ENCODE measurements at regions not wholly inside any gene's neighbourhood (a gene's known extent, or its start where the extent isn't known, plus 50 kb on each side); places are given as distances from the start of the nearest gene placed in this dataset.
"Not testable (repeated sequence)": the region's sequence is repeated elsewhere in the genome, so short reads cannot be mapped to it uniquely, and the experiment has no call there.

- H3K27me3 ChIP-seq (ENCODE audit: control insufficient read depth, extremely low read depth, insufficient read depth, low read length); H3K4me2 ChIP-seq (ENCODE audit: control insufficient read depth, extremely low read depth, insufficient read depth, low read depth, low read length); DNase-seq (ENCODE audit: low read depth, low spot score); H3K9me3 ChIP-seq (ENCODE audit: control insufficient read depth, low read depth, low read length); dilution Hi-C loops (cut with MboI; ENCODE audit: extremely low pct_ligation_motif_present, low sequenced_read_pairs); H3K36me3 ChIP-seq (ENCODE audit: control insufficient read depth in 2 of 2, extremely low read depth in 1 of 2, insufficient read depth in 2 of 2, low read length in 2 of 2); H3K27ac ChIP-seq (ENCODE audit: control insufficient read depth, insufficient read depth, low read length); H3K9ac ChIP-seq (ENCODE audit: control insufficient read depth, extremely low read depth, insufficient read depth, low read length); H3K9me1 ChIP-seq (ENCODE audit: control insufficient read depth, extremely low read depth, insufficient read depth, low read length); H2AFZ ChIP-seq (ENCODE audit: control insufficient read depth, low read length); H4K20me1 ChIP-seq (ENCODE audit: control insufficient read depth, extremely low read depth, insufficient read depth, low read length); FAIRE-seq; H3K79me2 ChIP-seq (ENCODE audit: control insufficient read depth, insufficient read depth, low read length); H3K4me1 ChIP-seq (ENCODE audit: control insufficient read depth, extremely low read depth, insufficient read depth, low read length); H3K4me3 ChIP-seq (ENCODE audit: control insufficient read depth in 2 of 3, extremely low read depth in 1 of 3, insufficient read depth in 2 of 3, low read depth in 1 of 3, low read length in 3 of 3): not testable (repeated sequence)
Measured at GRCh38 chr9:62817214-62817613, 1627.4 kb downstream of the SPATA31A7 start.

GRCh38 chr9:62822185-62822584 lies 1632.3 kb downstream of the SPATA31A7 start:
- H3K4me1 ChIP-seq (ENCODE audit: control insufficient read depth, extremely low read depth, insufficient read depth, low read length); H3K4me3 ChIP-seq (ENCODE audit: control insufficient read depth in 2 of 3, extremely low read depth in 1 of 3, insufficient read depth in 2 of 3, low read depth in 1 of 3, low read length in 3 of 3); H3K9ac ChIP-seq (ENCODE audit: control insufficient read depth, extremely low read depth, insufficient read depth, low read length); DNase-seq (ENCODE audit: low read depth, low spot score); H3K9me3 ChIP-seq (ENCODE audit: control insufficient read depth, low read depth, low read length); H2AFZ ChIP-seq (ENCODE audit: control insufficient read depth, low read length); H3K9me1 ChIP-seq (ENCODE audit: control insufficient read depth, extremely low read depth, insufficient read depth, low read length); H3K27ac ChIP-seq (ENCODE audit: control insufficient read depth, insufficient read depth, low read length); H3K27me3 ChIP-seq (ENCODE audit: control insufficient read depth, extremely low read depth, insufficient read depth, low read length); FAIRE-seq; H3K36me3 ChIP-seq (ENCODE audit: control insufficient read depth in 2 of 2, extremely low read depth in 1 of 2, insufficient read depth in 2 of 2, low read length in 2 of 2); H3K79me2 ChIP-seq (ENCODE audit: control insufficient read depth, insufficient read depth, low read length); dilution Hi-C loops (cut with MboI; ENCODE audit: extremely low pct_ligation_motif_present, low sequenced_read_pairs); H3K4me2 ChIP-seq (ENCODE audit: control insufficient read depth, extremely low read depth, insufficient read depth, low read depth, low read length); H4K20me1 ChIP-seq (ENCODE audit: control insufficient read depth, extremely low read depth, insufficient read depth, low read length): not testable (repeated sequence)

GRCh38 chr9:62827957-62828907 lies 1638.4 kb downstream of the SPATA31A7 start:
- H3K27me3 ChIP-seq (ENCODE audit: control insufficient read depth, extremely low read depth, insufficient read depth, low read length); FAIRE-seq; dilution Hi-C loops (cut with MboI; ENCODE audit: extremely low pct_ligation_motif_present, low sequenced_read_pairs); H3K36me3 ChIP-seq (ENCODE audit: control insufficient read depth in 2 of 2, extremely low read depth in 1 of 2, insufficient read depth in 2 of 2, low read length in 2 of 2); H3K27ac ChIP-seq (ENCODE audit: control insufficient read depth, insufficient read depth, low read length); H3K4me2 ChIP-seq (ENCODE audit: control insufficient read depth, extremely low read depth, insufficient read depth, low read depth, low read length); H3K9ac ChIP-seq (ENCODE audit: control insufficient read depth, extremely low read depth, insufficient read depth, low read length); H3K4me1 ChIP-seq (ENCODE audit: control insufficient read depth, extremely low read depth, insufficient read depth, low read length); H2AFZ ChIP-seq (ENCODE audit: control insufficient read depth, low read length); H3K4me3 ChIP-seq (ENCODE audit: control insufficient read depth in 2 of 3, extremely low read depth in 1 of 3, insufficient read depth in 2 of 3, low read depth in 1 of 3, low read length in 3 of 3); H3K9me3 ChIP-seq (ENCODE audit: control insufficient read depth, low read depth, low read length); H3K79me2 ChIP-seq (ENCODE audit: control insufficient read depth, insufficient read depth, low read length); H3K9me1 ChIP-seq (ENCODE audit: control insufficient read depth, extremely low read depth, insufficient read depth, low read length); H4K20me1 ChIP-seq (ENCODE audit: control insufficient read depth, extremely low read depth, insufficient read depth, low read length); DNase-seq (ENCODE audit: low read depth, low spot score): not testable (repeated sequence)

- H2AFZ ChIP-seq (ENCODE audit: control insufficient read depth, low read length) = peak overlapping the region; percentile 43
- H3K27me3 ChIP-seq (ENCODE audit: control insufficient read depth, extremely low read depth, insufficient read depth, low read length); H4K20me1 ChIP-seq (ENCODE audit: control insufficient read depth, extremely low read depth, insufficient read depth, low read length): not testable (repeated sequence)
Measured at GRCh38 chr9:62830829-62831459, 1641.1 kb downstream of the SPATA31A7 start.

More at GRCh38 chr9:62830829-62831459, 1641.1 kb downstream of the SPATA31A7 start:
- H3K4me1 ChIP-seq (ENCODE audit: control insufficient read depth, extremely low read depth, insufficient read depth, low read length); H3K9me3 ChIP-seq (ENCODE audit: control insufficient read depth, low read depth, low read length); H3K9me1 ChIP-seq (ENCODE audit: control insufficient read depth, extremely low read depth, insufficient read depth, low read length); H3K9ac ChIP-seq (ENCODE audit: control insufficient read depth, extremely low read depth, insufficient read depth, low read length); DNase-seq (ENCODE audit: low read depth, low spot score); H3K79me2 ChIP-seq (ENCODE audit: control insufficient read depth, insufficient read depth, low read length); H3K27ac ChIP-seq (ENCODE audit: control insufficient read depth, insufficient read depth, low read length); H3K4me2 ChIP-seq (ENCODE audit: control insufficient read depth, extremely low read depth, insufficient read depth, low read depth, low read length); dilution Hi-C loops (cut with MboI; ENCODE audit: extremely low pct_ligation_motif_present, low sequenced_read_pairs); FAIRE-seq; H3K36me3 ChIP-seq (ENCODE audit: control insufficient read depth in 2 of 2, extremely low read depth in 1 of 2, insufficient read depth in 2 of 2, low read length in 2 of 2); H3K4me3 ChIP-seq (ENCODE audit: control insufficient read depth in 2 of 3, extremely low read depth in 1 of 3, insufficient read depth in 2 of 3, low read depth in 1 of 3, low read length in 3 of 3): not testable (repeated sequence)
